Sigmoid colon (tissue), 4 donors: ENCODE measurements at regions not wholly inside any gene's neighbourhood (a gene's known extent, or its start where the extent isn't known, plus 50 kb on each side); places are given as distances from the start of the nearest gene placed in this dataset.

ENCODE experiments used
- EP300 ChIP-seq, 4 donors: sonication (generic); formaldehyde crosslinking; IDR thresholded peaks; one replicate each; pipeline ENCODE4 v1.6.1; 2017; ENCODE audit warnings: antibody characterized with exemption in 4 of 4
- POLR2A ChIP-seq, 2 donors: fragments of 450-650 bp; IDR thresholded peaks; one replicate each; pipeline ENCODE4 v1.6.1; 2016; ENCODE audit warnings: antibody characterized with exemption in 2 of 2, mild to moderate bottlenecking in 2 of 2, moderate library complexity in 2 of 2
- POLR2AphosphoS5 ChIP-seq, 4 donors: sonication (generic); formaldehyde crosslinking; IDR thresholded peaks; one replicate each; pipeline ENCODE4 v1.6.1; 2017; ENCODE audit warnings: antibody characterized with exemption in 4 of 4
- TF ChIP-seq, protein P1 (sequence below), 4 experiments: fragments of 450-650 bp in 3 of 4; fragments of 200-600 bp in 1 of 4; IDR thresholded peaks; one replicate each; pipeline ENCODE4 v1.5.1; 2016 to 2019; ENCODE audit warnings: antibody characterized with exemption in 4 of 4, mild to moderate bottlenecking in 3 of 4, moderate library complexity in 2 of 4

DNA sequence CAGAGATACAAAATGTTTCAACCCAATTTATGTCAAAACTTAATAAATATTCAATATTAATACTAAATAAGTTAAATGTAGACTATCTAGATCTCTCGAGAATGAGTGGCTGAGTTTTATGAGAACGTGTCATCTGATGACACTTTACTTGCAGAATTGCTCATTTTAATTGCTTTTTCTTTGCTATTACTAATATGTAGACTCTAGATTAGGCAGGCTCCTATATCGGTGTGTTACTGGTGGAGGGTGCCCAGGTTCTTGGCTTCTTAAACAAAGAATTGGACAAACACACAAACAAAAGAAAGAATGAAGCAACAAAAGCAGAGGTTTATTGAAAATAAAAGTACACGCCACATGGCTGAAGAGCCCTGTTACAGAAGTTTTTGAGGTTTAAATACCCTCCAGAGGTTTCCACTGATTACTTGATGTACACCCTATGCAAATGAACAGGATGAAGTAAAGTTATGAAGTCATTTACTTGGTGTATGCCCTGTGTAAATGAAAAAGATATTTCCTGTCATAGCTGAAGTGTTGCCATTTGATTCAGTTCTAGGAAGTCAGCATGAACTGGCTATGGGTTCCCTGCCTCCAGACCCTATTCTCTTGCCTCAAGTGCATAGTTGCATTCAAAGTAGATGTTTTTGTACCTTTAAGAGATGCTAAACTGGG lies 122.9 kb upstream of the ITGA4 start:
- TF ChIP-seq, protein P1, sequence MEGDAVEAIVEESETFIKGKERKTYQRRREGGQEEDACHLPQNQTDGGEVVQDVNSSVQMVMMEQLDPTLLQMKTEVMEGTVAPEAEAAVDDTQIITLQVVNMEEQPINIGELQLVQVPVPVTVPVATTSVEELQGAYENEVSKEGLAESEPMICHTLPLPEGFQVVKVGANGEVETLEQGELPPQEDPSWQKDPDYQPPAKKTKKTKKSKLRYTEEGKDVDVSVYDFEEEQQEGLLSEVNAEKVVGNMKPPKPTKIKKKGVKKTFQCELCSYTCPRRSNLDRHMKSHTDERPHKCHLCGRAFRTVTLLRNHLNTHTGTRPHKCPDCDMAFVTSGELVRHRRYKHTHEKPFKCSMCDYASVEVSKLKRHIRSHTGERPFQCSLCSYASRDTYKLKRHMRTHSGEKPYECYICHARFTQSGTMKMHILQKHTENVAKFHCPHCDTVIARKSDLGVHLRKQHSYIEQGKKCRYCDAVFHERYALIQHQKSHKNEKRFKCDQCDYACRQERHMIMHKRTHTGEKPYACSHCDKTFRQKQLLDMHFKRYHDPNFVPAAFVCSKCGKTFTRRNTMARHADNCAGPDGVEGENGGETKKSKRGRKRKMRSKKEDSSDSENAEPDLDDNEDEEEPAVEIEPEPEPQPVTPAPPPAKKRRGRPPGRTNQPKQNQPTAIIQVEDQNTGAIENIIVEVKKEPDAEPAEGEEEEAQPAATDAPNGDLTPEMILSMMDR (IDR thresholded peaks at IDR 0.05): no peak
- TF ChIP-seq POLR2A (IDR thresholded peaks at IDR 0.05): no peak
- no peak for TF ChIP-seq EP300 (IDR thresholded peaks at IDR 0.05)
- TF ChIP-seq POLR2AphosphoS5 (IDR thresholded peaks at IDR 0.05): no peak
